ENCODE measurements at regions not wholly inside any gene's neighbourhood (a gene's known extent, or its start where the extent isn't known, plus 50 kb on each side); places are given as distances from the start of the nearest gene placed in this dataset.

DNA sequence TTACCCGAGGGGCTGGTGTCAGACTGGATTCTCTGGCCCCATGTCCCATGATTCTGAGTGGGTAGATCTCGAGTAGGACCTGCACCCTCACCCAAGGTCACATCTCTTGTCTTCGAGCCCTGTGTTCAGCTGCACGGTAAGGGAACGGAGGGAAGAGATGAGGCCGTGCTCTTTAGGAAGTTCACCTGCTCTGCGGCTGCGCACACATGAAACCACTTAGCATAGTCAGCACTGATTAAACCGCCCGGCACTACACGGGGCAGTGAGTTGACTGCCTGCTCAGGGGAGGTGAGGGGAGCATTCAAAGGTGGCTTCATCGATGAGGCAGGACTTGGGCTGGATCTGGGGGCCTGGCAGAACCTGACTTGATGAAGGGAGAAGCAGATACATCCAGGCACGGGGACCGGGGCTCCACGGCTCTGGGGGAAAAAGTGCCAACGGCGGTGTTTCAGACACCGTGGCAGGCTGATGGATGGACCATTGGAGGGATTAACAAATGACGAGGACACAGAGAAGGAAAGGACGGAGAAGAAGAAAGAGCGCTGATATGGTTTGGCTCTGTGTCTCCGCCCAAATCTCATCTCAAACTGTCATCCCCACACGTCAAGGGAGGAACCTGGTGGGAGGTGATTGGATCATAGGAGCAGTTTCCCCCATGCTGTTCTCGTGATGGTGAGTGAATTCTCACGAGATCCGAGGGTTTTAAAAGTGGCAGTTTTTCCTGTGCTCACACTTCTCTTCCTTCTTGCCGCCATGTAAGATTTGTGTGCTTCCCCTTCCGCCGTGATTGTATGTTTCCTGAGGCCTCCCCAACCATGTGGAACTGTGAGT, 248.6 kb downstream of the CYP26B1 start:
- Histone ChIP-seq H3K4me3 (replicated peaks; ENCODE audit: insufficient read depth, low read length) (no peak overlapping the region), H3K27me3 (ENCODE audit: insufficient read depth, poor library complexity, severe bottlenecking) (no peaks in the 10 kb centered on the region), H3K27ac (replicated peaks) (no peak overlapping the region)
- TF ChIP-seq GABPA (IDR thresholded peaks at IDR 0.05; ENCODE audit: low read depth) (no peak), SPI1 (IDR thresholded peaks at IDR 0.05; ENCODE audit: borderline replicate concordance, low read depth) (no peak), POLR2AphosphoS5 (IDR thresholded peaks at IDR 0.05; ENCODE audit: low read depth) (no peak)
- TF ChIP-seq, protein P1, sequence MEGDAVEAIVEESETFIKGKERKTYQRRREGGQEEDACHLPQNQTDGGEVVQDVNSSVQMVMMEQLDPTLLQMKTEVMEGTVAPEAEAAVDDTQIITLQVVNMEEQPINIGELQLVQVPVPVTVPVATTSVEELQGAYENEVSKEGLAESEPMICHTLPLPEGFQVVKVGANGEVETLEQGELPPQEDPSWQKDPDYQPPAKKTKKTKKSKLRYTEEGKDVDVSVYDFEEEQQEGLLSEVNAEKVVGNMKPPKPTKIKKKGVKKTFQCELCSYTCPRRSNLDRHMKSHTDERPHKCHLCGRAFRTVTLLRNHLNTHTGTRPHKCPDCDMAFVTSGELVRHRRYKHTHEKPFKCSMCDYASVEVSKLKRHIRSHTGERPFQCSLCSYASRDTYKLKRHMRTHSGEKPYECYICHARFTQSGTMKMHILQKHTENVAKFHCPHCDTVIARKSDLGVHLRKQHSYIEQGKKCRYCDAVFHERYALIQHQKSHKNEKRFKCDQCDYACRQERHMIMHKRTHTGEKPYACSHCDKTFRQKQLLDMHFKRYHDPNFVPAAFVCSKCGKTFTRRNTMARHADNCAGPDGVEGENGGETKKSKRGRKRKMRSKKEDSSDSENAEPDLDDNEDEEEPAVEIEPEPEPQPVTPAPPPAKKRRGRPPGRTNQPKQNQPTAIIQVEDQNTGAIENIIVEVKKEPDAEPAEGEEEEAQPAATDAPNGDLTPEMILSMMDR (IDR thresholded peaks at IDR 0.05; ENCODE audit: insufficient read depth, low read length) = no peak
- TF ChIP-seq, protein P2, sequence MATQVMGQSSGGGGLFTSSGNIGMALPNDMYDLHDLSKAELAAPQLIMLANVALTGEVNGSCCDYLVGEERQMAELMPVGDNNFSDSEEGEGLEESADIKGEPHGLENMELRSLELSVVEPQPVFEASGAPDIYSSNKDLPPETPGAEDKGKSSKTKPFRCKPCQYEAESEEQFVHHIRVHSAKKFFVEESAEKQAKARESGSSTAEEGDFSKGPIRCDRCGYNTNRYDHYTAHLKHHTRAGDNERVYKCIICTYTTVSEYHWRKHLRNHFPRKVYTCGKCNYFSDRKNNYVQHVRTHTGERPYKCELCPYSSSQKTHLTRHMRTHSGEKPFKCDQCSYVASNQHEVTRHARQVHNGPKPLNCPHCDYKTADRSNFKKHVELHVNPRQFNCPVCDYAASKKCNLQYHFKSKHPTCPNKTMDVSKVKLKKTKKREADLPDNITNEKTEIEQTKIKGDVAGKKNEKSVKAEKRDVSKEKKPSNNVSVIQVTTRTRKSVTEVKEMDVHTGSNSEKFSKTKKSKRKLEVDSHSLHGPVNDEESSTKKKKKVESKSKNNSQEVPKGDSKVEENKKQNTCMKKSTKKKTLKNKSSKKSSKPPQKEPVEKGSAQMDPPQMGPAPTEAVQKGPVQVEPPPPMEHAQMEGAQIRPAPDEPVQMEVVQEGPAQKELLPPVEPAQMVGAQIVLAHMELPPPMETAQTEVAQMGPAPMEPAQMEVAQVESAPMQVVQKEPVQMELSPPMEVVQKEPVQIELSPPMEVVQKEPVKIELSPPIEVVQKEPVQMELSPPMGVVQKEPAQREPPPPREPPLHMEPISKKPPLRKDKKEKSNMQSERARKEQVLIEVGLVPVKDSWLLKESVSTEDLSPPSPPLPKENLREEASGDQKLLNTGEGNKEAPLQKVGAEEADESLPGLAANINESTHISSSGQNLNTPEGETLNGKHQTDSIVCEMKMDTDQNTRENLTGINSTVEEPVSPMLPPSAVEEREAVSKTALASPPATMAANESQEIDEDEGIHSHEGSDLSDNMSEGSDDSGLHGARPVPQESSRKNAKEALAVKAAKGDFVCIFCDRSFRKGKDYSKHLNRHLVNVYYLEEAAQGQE (IDR thresholded peaks at IDR 0.05; ENCODE audit: insufficient replicate concordance, low read depth) = no peak
- no peak for DNase-seq (ENCODE audit: low read depth in 1 of 2, low spot score in 1 of 2)

DNA sequence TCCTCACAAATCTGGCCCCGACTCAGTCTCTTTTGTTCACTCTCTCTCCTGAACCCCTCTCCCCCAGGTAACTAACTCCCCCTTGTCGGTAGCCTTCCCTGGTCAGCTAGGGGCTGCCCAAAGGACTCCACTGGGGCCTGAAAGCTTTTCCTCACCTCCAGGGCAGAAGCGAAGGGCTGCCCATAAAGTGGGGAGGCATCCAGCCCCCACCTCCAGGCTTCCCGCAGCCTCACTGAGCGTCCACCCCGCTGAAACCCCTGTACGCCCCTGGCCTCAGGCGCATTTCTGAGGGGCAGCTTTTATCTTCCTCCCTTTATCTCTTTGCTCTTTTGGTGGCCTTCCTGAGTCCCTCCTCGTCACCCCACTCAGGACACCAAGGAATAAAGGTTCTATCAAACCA, 249.3 kb downstream of the CYP26B1 start:
- Histone ChIP-seq H3K4me3 (replicated peaks; ENCODE audit: insufficient read depth, low read length) (no peak overlapping the region), H3K27me3 (ENCODE audit: insufficient read depth, poor library complexity, severe bottlenecking) (no peaks in the 10 kb centered on the region), H3K27ac (replicated peaks) (no peak overlapping the region)
- TF ChIP-seq, protein P2 (IDR thresholded peaks at IDR 0.05; ENCODE audit: insufficient replicate concordance, low read depth) = no peak
- TF ChIP-seq POLR2AphosphoS5 (IDR thresholded peaks at IDR 0.05; ENCODE audit: low read depth) (no peak), GABPA (IDR thresholded peaks at IDR 0.05; ENCODE audit: low read depth) (no peak), SPI1 (IDR thresholded peaks at IDR 0.05; ENCODE audit: borderline replicate concordance, low read depth) (no peak)
- TF ChIP-seq, protein P1 (IDR thresholded peaks at IDR 0.05; ENCODE audit: insufficient read depth, low read length) = no peak
- no peak for DNase-seq (ENCODE audit: low read depth in 1 of 2, low spot score in 1 of 2)

DNA sequence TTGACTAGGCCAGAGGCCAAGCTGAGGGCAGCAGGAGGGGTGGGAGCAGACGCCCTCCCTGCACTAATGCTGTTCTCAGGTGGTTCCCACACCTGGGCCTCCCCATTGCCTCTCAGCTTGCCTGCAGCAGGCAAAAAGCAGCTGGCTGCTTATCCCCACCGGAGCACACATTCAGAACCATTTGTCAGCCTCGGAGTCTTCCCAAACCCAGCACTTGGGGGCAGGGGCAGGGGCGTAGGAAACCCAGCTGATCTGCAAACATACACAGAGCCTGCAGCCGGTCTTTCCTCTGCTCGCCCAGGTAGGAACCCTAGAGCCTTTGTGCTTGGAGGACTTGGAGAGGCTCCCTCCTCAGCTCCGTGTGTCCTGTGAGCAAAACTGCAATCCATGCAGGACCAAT, 249.8 kb downstream of the CYP26B1 start:
- no peak for DNase-seq (ENCODE audit: low read depth in 1 of 2, low spot score in 1 of 2)
- TF ChIP-seq GABPA (IDR thresholded peaks at IDR 0.05; ENCODE audit: low read depth) (no peak), POLR2AphosphoS5 (IDR thresholded peaks at IDR 0.05; ENCODE audit: low read depth) (no peak), SPI1 (IDR thresholded peaks at IDR 0.05; ENCODE audit: borderline replicate concordance, low read depth) (no peak)
- TF ChIP-seq, protein P1 (IDR thresholded peaks at IDR 0.05; ENCODE audit: insufficient read depth, low read length) = no peak
- TF ChIP-seq, protein P2 (IDR thresholded peaks at IDR 0.05; ENCODE audit: insufficient replicate concordance, low read depth) = no peak
- Histone ChIP-seq H3K4me3 (replicated peaks; ENCODE audit: insufficient read depth, low read length) (no peak overlapping the region), H3K27ac (replicated peaks) (no peak overlapping the region), H3K27me3 (ENCODE audit: insufficient read depth, poor library complexity, severe bottlenecking) (no peaks in the 10 kb centered on the region)

Data from HL-60 (cell line).